ENCODE measurements at regions not wholly inside any gene's neighbourhood (a gene's known extent, or its start where the extent isn't known, plus 50 kb on each side); places are given as distances from the start of the nearest gene placed in this dataset.
"Not testable (repeated sequence)": the region's sequence is repeated elsewhere in the genome, so short reads cannot be mapped to it uniquely, and the experiment has no call there.

- intact Hi-C loops (cut with DNase I), result no loop called here
- ATAC-seq, result peak in 1 of 2 donors; percentile 41
These were observed 114.3 kb upstream of the PCED1B start for GRCh38 chr12:46965137-46965536.

GRCh38 chr12:46965880-46966279 lies 113.5 kb upstream of the PCED1B start:
- intact Hi-C loops (cut with DNase I), result no loop called here
- peak; percentile 65 to 83 for ATAC-seq
- peak; percentile 34 for DNase-seq

More at GRCh38 chr12:46965137-46965536, 114.3 kb upstream of the PCED1B start:
- DNase-seq, result no peak

GRCh38 chr12:46970636-46971035 lies 108.8 kb upstream of the PCED1B start:
- ATAC-seq (no peak), DNase-seq (no peak)
- intact Hi-C loops (cut with DNase I), result no loop called here

- ATAC-seq; DNase-seq; intact Hi-C loops (cut with DNase I): not testable (repeated sequence)
These were observed 105.5 kb upstream of the PCED1B start for GRCh38 chr12:46973937-46974336.

GRCh38 chr12:46977871-46978375 lies 101.5 kb upstream of the PCED1B start:
- intact Hi-C loops (cut with DNase I), result no loop called here
- no peak for DNase-seq
- ATAC-seq, result no peak

- ATAC-seq, result no peak
- DNase-seq, result no peak
- intact Hi-C loops (cut with DNase I), result loop anchor here in 1 of 2 donors (5.0 kb wide), 1 partner anchor 39 kb away; no protein-coding TSS in a partner anchor
These were observed 97.8 kb upstream of the PCED1B start for GRCh38 chr12:46981622-46982021.

- no peak for DNase-seq
- intact Hi-C loops (cut with DNase I), result loop anchor here in 1 of 2 donors (5.0 kb wide), 1 partner anchor 41 kb away; no protein-coding TSS in a partner anchor
- ATAC-seq, result no peak
These were observed 96.6 kb upstream of the PCED1B start for GRCh38 chr12:46982629-46983392.

GRCh38 chr12:46983393-46983793 lies 96.0 kb upstream of the PCED1B start:
- intact Hi-C loops (cut with DNase I), result loop anchor here in 1 of 2 donors (5.0 kb wide), 1 partner anchor 41 kb away; no protein-coding TSS in a partner anchor
- ATAC-seq (no peak), DNase-seq (no peak)

- intact Hi-C loops (cut with DNase I), result loop anchor here in 1 of 2 donors (5.0 kb wide), 1 partner anchor 42 kb away; no protein-coding TSS in a partner anchor
- no peak for DNase-seq
- peak; percentile 53 to 75 for ATAC-seq
These were observed 95.2 kb upstream of the PCED1B start for GRCh38 chr12:46983959-46984841.

- ATAC-seq, result no peak
- DNase-seq, result no peak
- intact Hi-C loops (cut with DNase I), result no loop called here
These were observed 93.6 kb upstream of the PCED1B start for GRCh38 chr12:46985816-46986215.

- ATAC-seq; DNase-seq; intact Hi-C loops (cut with DNase I): not testable (repeated sequence)
These were observed 91.3 kb upstream of the PCED1B start for GRCh38 chr12:46988122-46988521.

GRCh38 chr12:46990211-46990610 lies 89.2 kb upstream of the PCED1B start:
- ATAC-seq, result no peak
- no peak for DNase-seq
- intact Hi-C loops (cut with DNase I), result no loop called here

GRCh38 chr12:46992051-46992450 lies 87.4 kb upstream of the PCED1B start:
- ATAC-seq; DNase-seq; intact Hi-C loops (cut with DNase I): not testable (repeated sequence)

GRCh38 chr12:46998811-46999368 lies 80.5 kb upstream of the PCED1B start:
- no peak for ATAC-seq
- intact Hi-C loops (cut with DNase I), result no loop called here
- no peak for DNase-seq

GRCh38 chr12:47004634-47005033 lies 74.8 kb upstream of the PCED1B start:
- DNase-seq (peak; percentile 27), ATAC-seq (peak in 1 of 2 donors; percentile 52)
- intact Hi-C loops (cut with DNase I), result no loop called here

GRCh38 chr12:47007048-47007447 lies 72.4 kb upstream of the PCED1B start:
- intact Hi-C loops (cut with DNase I), result no loop called here
- ATAC-seq (no peak), DNase-seq (no peak)

- intact Hi-C loops (cut with DNase I), result no loop called here
- DNase-seq (no peak), ATAC-seq (no peak)
These were observed 66.9 kb upstream of the PCED1B start for GRCh38 chr12:47012552-47012951.

GRCh38 chr12:47014474-47014873 lies 64.9 kb upstream of the PCED1B start:
- intact Hi-C loops (cut with DNase I), result no loop called here
- ATAC-seq, result no peak

GRCh38 chr12:47015381-47015780 lies 64.0 kb upstream of the PCED1B start:
- DNase-seq (no peak), ATAC-seq (no peak)
- intact Hi-C loops (cut with DNase I), result loop anchor here in 1 of 2 donors (5.0 kb wide), 1 partner anchor 338 kb away; no protein-coding TSS in a partner anchor

More at GRCh38 chr12:47014474-47014873, 64.9 kb upstream of the PCED1B start:
- DNase-seq, result no peak

All from left cardiac atrium (tissue), 4 donors.